Colon (tissue), 2 donors: ENCODE measurements at regions not wholly inside any gene's neighbourhood (a gene's known extent, or its start where the extent isn't known, plus 50 kb on each side); places are given as distances from the start of the nearest gene placed in this dataset.

Experiments used
- FAIRE-seq: peaks from 2 replicates; lab custom pipeline; 2012; peaks lifted over from hg19 to GRCh38; lab: Jason Lieb, UNC
- donor health status: control.
- donor health status: control.

GRCh38 chr4:126937846-126938422 is 694.8 kb upstream of the INTU start:
- FAIRE-seq: no peak

DNA sequence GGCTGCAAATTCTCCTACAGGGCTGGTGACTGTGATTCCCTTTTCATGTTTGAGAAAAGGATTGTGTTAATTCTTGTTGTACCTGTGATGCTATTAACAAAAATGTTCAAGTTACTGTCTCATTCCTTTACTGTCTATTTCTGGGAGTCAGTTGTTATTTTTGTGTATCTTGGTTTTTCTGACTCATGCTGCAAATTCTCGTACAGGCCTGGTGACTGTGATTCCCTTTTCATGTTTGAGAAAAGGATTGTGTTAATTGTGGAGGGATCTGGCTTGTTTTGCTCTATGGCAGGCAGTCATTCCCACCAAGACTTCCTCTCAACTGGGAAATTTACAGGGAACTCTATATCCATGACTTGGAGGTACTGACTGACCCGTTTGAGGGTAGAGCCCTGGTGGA is 693.4 kb upstream of the INTU start:
- FAIRE-seq: no peak

DNA sequence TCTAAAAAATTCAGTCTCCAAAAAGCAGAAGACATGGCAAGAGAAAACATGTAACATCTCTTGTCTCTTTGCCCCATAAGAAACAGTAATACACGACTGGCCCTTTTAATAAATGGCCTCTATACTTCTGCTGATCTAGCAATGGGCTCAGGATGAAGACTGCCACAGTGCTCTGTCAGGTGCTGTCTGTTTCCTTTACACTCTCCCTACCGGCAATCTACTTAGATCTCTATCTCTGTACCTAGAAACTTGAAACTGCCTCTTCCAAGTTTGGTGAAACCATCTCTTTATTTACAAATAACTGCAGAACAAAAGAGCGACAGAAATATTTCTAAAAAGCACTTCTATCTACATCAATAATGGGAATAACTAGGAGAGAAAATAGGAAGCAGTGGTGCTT is 685.2 kb upstream of the INTU start:
- no peak for FAIRE-seq

DNA sequence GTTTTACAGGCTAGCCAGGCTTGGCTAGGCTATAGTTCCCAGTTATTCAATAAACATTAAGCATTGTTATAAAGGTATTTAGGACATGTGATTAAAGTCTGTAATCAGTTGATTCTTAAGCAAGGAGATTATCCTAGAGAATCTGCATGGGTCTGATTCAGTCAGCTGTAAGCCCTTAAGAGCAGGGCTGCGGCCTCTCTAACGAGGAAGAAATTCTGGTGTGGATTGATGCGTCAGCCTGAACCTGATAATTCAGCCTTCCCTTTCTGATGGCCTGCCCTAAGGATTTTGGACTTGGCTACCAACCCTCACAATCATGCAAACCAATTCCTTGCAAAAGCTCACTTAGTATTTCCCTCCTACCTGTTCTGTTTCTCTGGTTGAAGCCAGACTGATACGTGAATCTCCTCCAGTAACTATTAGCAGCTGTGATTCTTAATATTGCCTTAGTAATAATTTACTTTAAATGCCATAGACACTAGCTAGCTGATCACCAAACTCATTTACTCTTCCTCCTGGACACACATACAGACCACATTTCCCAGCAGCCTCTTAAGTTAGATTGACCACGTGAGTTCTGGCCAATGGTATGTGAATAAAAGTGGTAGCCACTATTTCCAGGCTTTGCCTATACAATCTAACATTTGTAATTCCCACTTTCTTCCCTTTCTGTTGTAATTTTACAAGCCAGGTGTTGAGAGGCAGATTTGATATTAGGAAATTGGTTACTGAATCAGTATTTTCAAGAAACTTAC is 678.0 kb upstream of the INTU start:
- FAIRE-seq: no peak

- FAIRE-seq: no peak
These were observed 677.2 kb upstream of the INTU start for GRCh38 chr4:126955292-126956183.

- FAIRE-seq: no peak
These were observed 676.4 kb upstream of the INTU start for GRCh38 chr4:126956184-126956897.

- no peak for FAIRE-seq
These were observed 675.2 kb upstream of the INTU start for GRCh38 chr4:126957556-126957955.

- FAIRE-seq: no peak
These were observed 674.8 kb upstream of the INTU start for GRCh38 chr4:126957987-126958386.

DNA sequence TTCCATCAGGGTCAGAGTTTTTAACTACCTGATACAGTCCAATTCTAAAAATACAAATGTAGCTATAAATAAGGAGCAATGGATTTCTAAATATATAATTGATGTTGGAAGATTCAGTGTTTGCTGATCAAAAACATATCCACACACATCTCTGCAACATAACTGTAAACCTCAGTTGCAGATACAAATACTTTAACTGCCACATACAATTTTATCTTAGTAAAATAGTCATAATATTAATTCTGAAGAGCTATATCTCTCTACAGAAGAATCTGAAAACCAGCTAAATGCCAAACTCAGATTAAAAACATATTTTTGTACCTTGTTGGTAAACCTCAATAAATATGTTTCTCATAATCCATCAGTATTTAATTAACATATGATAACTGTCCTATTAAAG is 674.3 kb upstream of the INTU start:
- no peak for FAIRE-seq

DNA sequence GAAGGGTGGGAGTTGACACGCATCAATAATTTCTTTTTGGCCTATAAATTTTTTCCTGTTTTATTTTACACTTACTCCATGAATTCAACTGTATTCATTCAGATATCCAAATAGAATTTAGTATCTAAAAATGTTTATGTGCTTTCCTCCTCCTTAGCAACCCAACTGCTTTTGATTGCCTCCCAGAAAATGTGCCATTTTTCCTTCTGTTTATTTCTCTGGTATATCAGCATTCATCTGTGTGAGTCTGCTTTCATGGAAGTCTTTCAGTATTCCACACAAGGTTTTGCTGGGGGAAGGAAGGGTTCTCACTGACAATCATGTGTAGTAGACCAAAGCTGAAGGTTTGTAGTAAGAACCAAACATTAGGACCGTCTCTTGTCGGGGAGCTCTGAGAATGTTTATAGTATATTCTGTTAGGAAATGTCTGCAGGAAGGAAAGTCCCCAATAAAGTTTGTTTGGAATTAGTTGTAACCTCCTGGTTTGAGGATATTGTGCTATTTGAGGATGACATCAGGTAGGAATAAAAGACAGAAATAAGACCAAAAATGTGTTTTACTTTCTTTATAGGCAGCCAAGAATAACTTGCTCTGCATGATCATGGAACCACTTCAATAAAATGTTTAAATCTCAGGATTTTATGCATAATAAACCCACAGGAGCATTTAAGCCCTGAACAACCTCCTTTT is 673.6 kb upstream of the INTU start:
- FAIRE-seq: no peak

- no peak for FAIRE-seq
These were observed 672.0 kb upstream of the INTU start for GRCh38 chr4:126960760-126961159.

DNA sequence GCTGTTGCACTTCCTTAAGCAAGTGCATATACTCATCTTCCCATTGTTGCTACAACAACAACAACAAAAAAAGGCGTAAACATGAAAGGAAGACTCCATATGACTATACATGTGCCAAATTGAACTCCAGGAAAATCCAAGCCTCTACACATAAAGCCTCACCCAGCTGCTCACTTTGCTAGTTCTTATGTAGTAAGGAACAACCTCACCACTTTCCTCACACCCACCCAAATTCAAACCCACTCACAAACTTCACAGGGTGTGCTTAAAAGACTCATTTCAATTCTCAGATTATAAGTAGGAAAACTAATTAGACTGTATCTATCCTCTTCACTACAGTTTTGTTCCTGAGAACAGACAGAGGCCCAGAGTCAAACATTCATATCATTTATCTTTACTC is 671.1 kb upstream of the INTU start:
- no peak for FAIRE-seq

GRCh38 chr4:126965877-126966276 is 666.9 kb upstream of the INTU start:
- FAIRE-seq: no peak

- no peak for FAIRE-seq
These were observed 663.2 kb upstream of the INTU start for GRCh38 chr4:126969360-126970235.

- no peak for FAIRE-seq
These were observed 659.6 kb upstream of the INTU start for GRCh38 chr4:126973201-126973600.

- no peak for FAIRE-seq
These were observed 655.7 kb upstream of the INTU start for GRCh38 chr4:126976850-126977632.

DNA sequence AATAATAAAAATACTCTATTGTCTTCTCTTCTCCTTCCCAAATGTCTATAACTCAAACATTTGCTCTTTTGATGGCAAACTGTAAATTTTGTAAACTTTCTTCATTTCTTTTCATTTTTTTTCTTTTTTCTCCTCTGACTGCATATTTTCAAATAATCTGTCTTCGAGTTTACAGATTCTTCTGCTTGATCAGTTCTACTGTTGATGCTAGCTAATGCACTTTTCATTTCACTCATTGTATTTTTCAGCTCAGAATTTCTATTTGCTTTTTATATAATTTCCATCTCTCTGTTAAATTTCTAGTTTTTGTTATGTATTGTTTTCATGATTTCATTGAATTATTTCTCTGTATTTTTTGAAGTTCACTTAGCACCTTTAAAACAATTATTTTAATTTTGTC is 646.8 kb upstream of the INTU start:
- FAIRE-seq: no peak

DNA sequence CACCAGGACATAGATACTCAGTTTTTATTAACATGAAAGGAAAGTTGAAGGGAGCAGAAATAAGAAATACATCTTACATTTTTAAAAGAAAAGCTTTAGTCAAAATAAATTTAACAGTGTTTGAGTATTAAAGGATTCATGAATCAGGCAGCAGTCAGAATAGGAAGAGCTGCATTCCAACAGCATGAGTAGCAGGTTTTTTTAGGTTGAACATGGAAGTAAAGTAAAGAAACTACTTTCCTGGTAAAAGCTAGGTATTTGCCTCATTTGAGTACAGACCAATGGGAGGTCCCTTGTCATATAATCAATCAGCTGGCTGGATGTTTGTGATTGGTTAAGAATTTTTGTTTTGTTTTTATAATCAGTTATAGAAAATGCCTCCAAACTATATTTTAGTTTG is 645.9 kb upstream of the INTU start:
- no peak for FAIRE-seq

DNA sequence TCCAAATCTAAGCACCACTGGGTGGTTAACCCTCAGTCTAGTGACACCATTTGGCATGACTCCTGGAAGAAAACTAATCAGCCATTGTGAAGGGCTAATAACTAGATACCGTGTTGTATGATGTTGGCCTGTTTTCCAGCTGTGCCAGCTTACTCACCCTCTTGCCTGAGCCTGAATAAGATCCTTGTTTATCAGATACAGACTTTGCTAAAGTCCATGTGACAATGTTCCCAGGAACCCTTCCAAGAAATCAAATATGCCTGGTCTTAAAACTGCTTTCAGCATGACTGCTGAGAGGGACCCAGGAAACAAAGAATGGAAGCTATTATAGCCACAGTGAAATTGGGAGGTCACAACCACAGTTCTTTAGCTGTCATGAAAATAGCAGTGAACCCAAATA is 640.8 kb upstream of the INTU start:
- FAIRE-seq: no peak

GRCh38 chr4:126992910-126993309 is 639.8 kb upstream of the INTU start:
- FAIRE-seq: no peak
